ENCODE measurements at regions not wholly inside any gene's neighbourhood (a gene's known extent, or its start where the extent isn't known, plus 50 kb on each side); places are given as distances from the start of the nearest gene placed in this dataset.
"Not testable (repeated sequence)": the region's sequence is repeated elsewhere in the genome, so short reads cannot be mapped to it uniquely, and the experiment has no call there.

GRCh38 chr7:407721-408539 is 111.7 kb downstream of the PDGFA start:
- DNase-seq (ENCODE audit: low read depth in 2 of 2, low spot score in 1 of 2): no peak

GRCh38 chr7:408751-409311 is 110.8 kb downstream of the PDGFA start:
- DNase-seq (ENCODE audit: low read depth in 2 of 2, low spot score in 1 of 2): no peak

- no peak for DNase-seq (ENCODE audit: low read depth in 2 of 2, low spot score in 1 of 2)
Observed at GRCh38 chr7:409339-410281, 110.0 kb downstream of the PDGFA start.

GRCh38 chr7:410395-410910 is 109.2 kb downstream of the PDGFA start:
- DNase-seq (ENCODE audit: low read depth in 2 of 2, low spot score in 1 of 2): no peak

GRCh38 chr7:411116-411515 is 108.5 kb downstream of the PDGFA start:
- DNase-seq (ENCODE audit: low read depth in 2 of 2, low spot score in 1 of 2): not testable (repeated sequence)

- no peak for DNase-seq (ENCODE audit: low read depth in 2 of 2, low spot score in 1 of 2)
Observed at GRCh38 chr7:411677-412312, 107.9 kb downstream of the PDGFA start.

GRCh38 chr7:412313-412710 is 107.3 kb downstream of the PDGFA start:
- DNase-seq (ENCODE audit: low read depth in 2 of 2, low spot score in 1 of 2): no peak

- no peak for DNase-seq (ENCODE audit: low read depth in 2 of 2, low spot score in 1 of 2)
Observed at GRCh38 chr7:414681-415560, 104.7 kb downstream of the PDGFA start.

GRCh38 chr7:415646-416525 is 103.8 kb downstream of the PDGFA start:
- no peak for DNase-seq (ENCODE audit: low read depth in 2 of 2, low spot score in 1 of 2)

GRCh38 chr7:416761-417624 is 102.7 kb downstream of the PDGFA start:
- DNase-seq (ENCODE audit: low read depth in 2 of 2, low spot score in 1 of 2): no peak

GRCh38 chr7:417625-417889 is 102.1 kb downstream of the PDGFA start:
- no peak for DNase-seq (ENCODE audit: low read depth in 2 of 2, low spot score in 1 of 2)

GRCh38 chr7:417973-418601 is 101.6 kb downstream of the PDGFA start:
- no peak for DNase-seq (ENCODE audit: low read depth in 2 of 2, low spot score in 1 of 2)

- no peak for DNase-seq (ENCODE audit: low read depth in 2 of 2, low spot score in 1 of 2)
Observed at GRCh38 chr7:418636-419280, 100.9 kb downstream of the PDGFA start.

- DNase-seq (ENCODE audit: low read depth in 2 of 2, low spot score in 1 of 2): no peak
Observed at GRCh38 chr7:420142-421093, 99.2 kb downstream of the PDGFA start.

GRCh38 chr7:421136-421991 is 98.3 kb downstream of the PDGFA start:
- no peak for DNase-seq (ENCODE audit: low read depth in 2 of 2, low spot score in 1 of 2)
